OCI-LY1 (cell line): ENCODE measurements at regions not wholly inside any gene's neighbourhood (a gene's known extent, or its start where the extent isn't known, plus 50 kb on each side); places are given as distances from the start of the nearest gene placed in this dataset.

ENCODE experiments used
- CTCF ChIP-seq: fragments of 200-600 bp; sonication (generic), shearing (Covaris generic); IDR thresholded peaks from 2 replicates; pipeline ENCODE4 v1.5.1; 2017; ENCODE audit warnings: mild to moderate bottlenecking, antibody characterized with exemption, low read length, moderate library complexity, mixed read lengths
- EZH2 ChIP-seq: fragments of 200-600 bp; sonication (generic), shearing (Covaris generic); IDR thresholded peaks from 2 replicates; pipeline ENCODE4 v1.8.0; 2017; ENCODE audit warnings: borderline replicate concordance, mixed run types, mild to moderate bottlenecking, antibody characterized with exemption, low read length, moderate library complexity, mixed read lengths

GRCh38 chr12:75703131-75703530, 191.7 kb upstream of the KRR1 start:
- no peak for TF ChIP-seq CTCF
- no peak for TF ChIP-seq EZH2
